B cell (primary cell): ENCODE measurements at regions not wholly inside any gene's neighbourhood (a gene's known extent, or its start where the extent isn't known, plus 50 kb on each side); places are given as distances from the start of the nearest gene placed in this dataset.

Source experiments
- ATAC-seq: fragments of 200-7000 bp; cut with Tn5 transposase; one replicate; pipeline ENCODE4 v1.10.0; 2021; ENCODE audit warnings: low read depth, mild to moderate bottlenecking, moderate number of reproducible peaks, moderate library complexity
- CTCF ChIA-PET: fragments of 350-600 bp; sonication (Branson Sonifier 250); formaldehyde crosslinking; loops from one replicate; lab custom pipeline; 2021; ENCODE audit warnings: antibody characterized with exemption, inconsistent platforms; lab: Charles Lee
- POLR2A ChIA-PET: fragments of 350-600 bp; sonication (Branson Sonifier 250); formaldehyde crosslinking; loops from one replicate; lab custom pipeline; 2021; ENCODE audit warnings: antibody characterized with exemption; lab: Charles Lee
- DNase-seq: peaks from one replicate; pipeline ENCODE4 v3.0.0; 2013
- H2AFZ ChIP-seq: 2 replicates; pipeline ENCODE4 v1.6.1; 2012; ENCODE audit warnings: mild to moderate bottlenecking, low read depth, low read length; ENCODE audit not compliant: insufficient read depth, poor library complexity, severe bottlenecking
- H3K27ac ChIP-seq, 2 donors: 1 replicate in 1 of 2; 2 replicates in 1 of 2; pipeline ENCODE4 v1.5.1; 2012 to 2013; ENCODE audit warnings: low read length in 2 of 2, mild to moderate bottlenecking in 2 of 2, moderate library complexity in 1 of 2
- H3K27me3 ChIP-seq, 4 experiments: fragments of 200-600 bp in 1 of 4; sonication (generic) in 1 of 4; replicated peaks in 1 of 4; 1 replicate in 2 of 4; 2 replicates in 2 of 4; pipeline versions ENCODE4 v1.6.1 to v1.7.0; 2013 to 2016; ENCODE audit warnings: low read length in 3 of 4, mild to moderate bottlenecking in 2 of 4, mixed read lengths in 1 of 4, moderate library complexity in 1 of 4; ENCODE audit not compliant: insufficient read depth in 4 of 4, control insufficient read depth in 3 of 4; ENCODE audit errors: control extremely low read depth in 1 of 4
- H3K36me3 ChIP-seq, 2 experiments: replicated peaks in 1 of 2; 1 replicate in 1 of 2; 2 replicates in 1 of 2; pipeline versions ENCODE4 v1.6.1 to v1.7.1; 2013; ENCODE audit warnings: low read length in 1 of 2; ENCODE audit not compliant: insufficient read depth in 2 of 2, control insufficient read depth in 1 of 2; ENCODE audit errors: control extremely low read depth in 1 of 2, extremely low read depth in 1 of 2
- H3K4me1 ChIP-seq, 2 donors: fragments of 200-600 bp in 1 of 2; sonication (generic) in 1 of 2; 1 replicate in 1 of 2; 2 replicates in 1 of 2; pipeline versions ENCODE4 v1.5.1 to v1.6.1; 2013 to 2017; ENCODE audit warnings: low read length in 2 of 2; ENCODE audit not compliant: control insufficient read depth in 2 of 2, insufficient read depth in 2 of 2
- H3K4me2 ChIP-seq: replicated peaks from 2 replicates; pipeline ENCODE3; 2012; ENCODE audit warnings: mild to moderate bottlenecking, low read depth, low read length; ENCODE audit not compliant: poor library complexity, severe bottlenecking
- H3K4me3 ChIP-seq, 5 experiments: fragments of 200-600 bp in 1 of 5; sonication (generic) in 1 of 5; 1 replicate in 3 of 5; 2 replicates in 2 of 5; pipeline versions ENCODE4 v1.5.1 to v1.7.0; 2011 to 2016; ENCODE audit warnings: low read length in 4 of 5, mild to moderate bottlenecking in 4 of 5, low read depth in 2 of 5, control low read depth in 1 of 5, moderate library complexity in 1 of 5; ENCODE audit not compliant: insufficient read depth in 1 of 5; ENCODE audit errors: control extremely low read depth in 1 of 5, extremely low read depth in 1 of 5
- H3K79me2 ChIP-seq: fragments of 200-600 bp; sonication (generic); one replicate; pipeline ENCODE4 v1.6.0; 2016; ENCODE audit warnings: low read length; ENCODE audit not compliant: control insufficient read depth, insufficient read depth
- H3K9ac ChIP-seq: fragments of 200-600 bp; sonication (generic); 2 replicates; pipeline ENCODE4 v1.6.1; 2017; ENCODE audit warnings: mild to moderate bottlenecking, low read length, moderate library complexity
- H3K9me3 ChIP-seq, 3 donors: one replicate each; pipeline versions ENCODE4 v1.6.1 to v1.7.1; 2013; ENCODE audit warnings: low read length in 2 of 3; ENCODE audit not compliant: control insufficient read depth in 2 of 3, insufficient read depth in 1 of 3; ENCODE audit errors: control extremely low read depth in 1 of 3
- H4K20me1 ChIP-seq: 2 replicates; pipeline ENCODE4 v1.6.0; 2012; ENCODE audit warnings: mild to moderate bottlenecking, low read length; ENCODE audit not compliant: insufficient read depth, control insufficient read depth, poor library complexity, severe bottlenecking
- H3K27ac Mint-ChIP-seq: one replicate; pipeline ENCODE4 v1.8.0; 2021; ENCODE audit warnings: mixed read lengths
- H3K27me3 Mint-ChIP-seq: one replicate; pipeline ENCODE4 v1.8.0; 2021; ENCODE audit warnings: mixed read lengths
- H3K4me1 Mint-ChIP-seq: one replicate; pipeline ENCODE4 v1.8.0; 2021; ENCODE audit warnings: mixed read lengths
- H3K4me3 Mint-ChIP-seq: one replicate; pipeline ENCODE4 v1.8.0; 2021; ENCODE audit warnings: mixed read lengths
- H3K9me3 Mint-ChIP-seq: one replicate; pipeline ENCODE4 v1.8.0; 2022; ENCODE audit warnings: mixed read lengths; ENCODE audit not compliant: insufficient read depth
- EZH2 ChIP-seq: IDR thresholded peaks from 2 replicates; pipeline ENCODE4 v1.6.1; 2012; ENCODE audit warnings: borderline replicate concordance, low read depth, mild to moderate bottlenecking, moderate library complexity, low read length; ENCODE audit not compliant: insufficient read depth, poor library complexity, severe bottlenecking
- WGBS: methylation state at CpG from one replicate; pipeline ENCODE4 v1.1.5; 2013; ENCODE audit warnings: missing lambda C conversion rate; ENCODE audit not compliant: insufficient coverage; 5-methylcytosine and 5-hydroxymethylcytosine counted together
- intact Hi-C: fragments of 100-400 bp; cut with micrococcal nuclease; formaldehyde crosslinking; loops from one replicate; pipeline ENCODE4 v1.10.0; 2022
- TF ChIP-seq, protein P1 (sequence below): fragments of 200-600 bp; IDR thresholded peaks from one replicate; pipeline ENCODE4 v1.8.0; 2022; ENCODE audit warnings: antibody characterized with exemption, mild to moderate bottlenecking

- peaks cover 10% of the 10 kb centered on the region for H3K27me3 Mint-ChIP-seq
- H3K27ac Mint-ChIP-seq, result no peak overlapping the region
- no peaks in the 10 kb centered on the region for H3K9me3 Mint-ChIP-seq
- H4K20me1 ChIP-seq, result no peaks in the 10 kb centered on the region
- no peak overlapping the region for H3K4me2 ChIP-seq
- H3K4me3 ChIP-seq, result no peak overlapping the region
- no peak overlapping the region for H3K4me3 Mint-ChIP-seq
- H3K9me3 ChIP-seq, result no peaks in the 10 kb centered on the region
- POLR2A ChIA-PET, result no interaction called here
- WGBS, result no CpG with 5 or more reads among the region's 1 CpG
- no peak overlapping the region for H3K27ac ChIP-seq
- ATAC-seq (no peak), DNase-seq (no peak)
- no peaks in the 10 kb centered on the region for H3K79me2 ChIP-seq
- H3K36me3 ChIP-seq, result no peaks in the 10 kb centered on the region
- intact Hi-C loops, result no loop called here
- CTCF ChIA-PET, result no interaction called here
- TF ChIP-seq, protein P1, sequence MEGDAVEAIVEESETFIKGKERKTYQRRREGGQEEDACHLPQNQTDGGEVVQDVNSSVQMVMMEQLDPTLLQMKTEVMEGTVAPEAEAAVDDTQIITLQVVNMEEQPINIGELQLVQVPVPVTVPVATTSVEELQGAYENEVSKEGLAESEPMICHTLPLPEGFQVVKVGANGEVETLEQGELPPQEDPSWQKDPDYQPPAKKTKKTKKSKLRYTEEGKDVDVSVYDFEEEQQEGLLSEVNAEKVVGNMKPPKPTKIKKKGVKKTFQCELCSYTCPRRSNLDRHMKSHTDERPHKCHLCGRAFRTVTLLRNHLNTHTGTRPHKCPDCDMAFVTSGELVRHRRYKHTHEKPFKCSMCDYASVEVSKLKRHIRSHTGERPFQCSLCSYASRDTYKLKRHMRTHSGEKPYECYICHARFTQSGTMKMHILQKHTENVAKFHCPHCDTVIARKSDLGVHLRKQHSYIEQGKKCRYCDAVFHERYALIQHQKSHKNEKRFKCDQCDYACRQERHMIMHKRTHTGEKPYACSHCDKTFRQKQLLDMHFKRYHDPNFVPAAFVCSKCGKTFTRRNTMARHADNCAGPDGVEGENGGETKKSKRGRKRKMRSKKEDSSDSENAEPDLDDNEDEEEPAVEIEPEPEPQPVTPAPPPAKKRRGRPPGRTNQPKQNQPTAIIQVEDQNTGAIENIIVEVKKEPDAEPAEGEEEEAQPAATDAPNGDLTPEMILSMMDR, result no peak
- no peak for TF ChIP-seq EZH2
- H3K27me3 ChIP-seq, result no peaks in the 10 kb centered on the region
- H2AFZ ChIP-seq, result no peak overlapping the region
- H3K9ac ChIP-seq, result no peak overlapping the region
- H3K4me1 ChIP-seq, result no peaks in the 10 kb centered on the region
- H3K4me1 Mint-ChIP-seq, result no peaks in the 10 kb centered on the region
Measured at GRCh38 chr12:40560848-40561247, 131.4 kb upstream of the CNTN1 start.

DNA sequence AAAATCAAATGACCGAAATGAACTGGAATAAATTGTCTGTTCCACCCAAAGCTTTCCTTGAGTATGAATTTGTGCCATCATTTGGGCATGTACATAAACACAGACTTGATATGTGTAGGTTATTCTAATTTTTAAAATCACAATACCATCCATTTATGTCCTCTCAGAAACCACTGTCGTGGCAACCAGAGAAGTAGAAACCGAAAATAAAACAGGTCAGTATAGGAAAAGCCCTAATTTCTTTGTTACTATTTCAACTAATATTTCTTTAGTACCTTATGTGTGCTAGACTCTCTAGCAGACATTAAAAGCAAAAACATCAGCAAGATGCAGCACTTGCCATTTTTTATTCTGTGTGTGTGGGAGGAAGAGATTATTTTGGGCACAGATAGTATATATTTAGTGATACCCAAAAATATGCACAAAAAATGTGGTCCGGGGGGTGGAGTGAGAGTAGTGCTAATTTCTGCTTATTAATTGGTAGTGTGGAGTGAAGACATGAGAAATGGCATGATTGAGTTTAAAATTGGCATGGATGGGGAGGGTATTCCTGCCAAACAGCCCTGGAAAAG, 130.8 kb upstream of the CNTN1 start:
- Histone ChIP-seq H3K27ac (no peak overlapping the region), H3K27me3 (no peaks in the 10 kb centered on the region), H3K9ac (no peak overlapping the region), H2AFZ (no peak overlapping the region), H3K9me3 (no peaks in the 10 kb centered on the region), H3K4me1 (no peaks in the 10 kb centered on the region), H3K79me2 (no peaks in the 10 kb centered on the region), H3K36me3 (no peaks in the 10 kb centered on the region), H3K4me3 (no peak overlapping the region), H4K20me1 (no peaks in the 10 kb centered on the region), H3K4me2 (no peak overlapping the region)
- DNase-seq, result no peak
- Mint-ChIP-seq H3K9me3 (no peaks in the 10 kb centered on the region), H3K27ac (no peak overlapping the region), H3K4me1 (no peaks in the 10 kb centered on the region), H3K4me3 (no peak overlapping the region), H3K27me3 (peaks cover 6% of the 10 kb centered on the region)
- no peak for ATAC-seq
- TF ChIP-seq, protein P1, result no peak
- TF ChIP-seq EZH2, result no peak
- intact Hi-C loops, result no loop called here
- ChIA-PET CTCF (no interaction called here), POLR2A (no interaction called here)
- 80% methylated on average over 1 of the region's 4 CpGs for WGBS
